Hepatocyte (in vitro differentiated cells): ENCODE measurements at regions not wholly inside any gene's neighbourhood (a gene's known extent, or its start where the extent isn't known, plus 50 kb on each side); places are given as distances from the start of the nearest gene placed in this dataset.

Source experiments
- DNase-seq: peaks from one replicate; pipeline ENCODE4 v3.0.0-alpha.2; 2016; ENCODE audit warnings: low spot score
- H2AFZ ChIP-seq: fragments of 200-600 bp; sonication (generic); 2 replicates; pipeline ENCODE4 v1.6.0; 2016; ENCODE audit warnings: antibody characterized with exemption, mild to moderate bottlenecking
- H3K27ac ChIP-seq: fragments of 200-600 bp; sonication (generic); 2 replicates; pipeline ENCODE4 v1.5.1; 2016; ENCODE audit warnings: mild to moderate bottlenecking
- H3K27me3 ChIP-seq: fragments of 200-600 bp; sonication (generic); 2 replicates; pipeline ENCODE4 v1.6.1; 2016
- H3K36me3 ChIP-seq: fragments of 200-600 bp; sonication (generic); replicated peaks from 2 replicates; pipeline ENCODE4 v1.5.1; 2016; ENCODE audit warnings: low read depth; ENCODE audit not compliant: insufficient read depth
- H3K4me1 ChIP-seq: fragments of 200-600 bp; sonication (generic); 2 replicates; pipeline ENCODE4 v1.5.1; 2016; ENCODE audit warnings: mild to moderate bottlenecking, moderate library complexity; ENCODE audit not compliant: insufficient read depth
- H3K4me2 ChIP-seq: fragments of 200-600 bp; sonication (generic); 2 replicates; pipeline ENCODE4 v1.6.0; 2016
- H3K4me3 ChIP-seq: fragments of 200-600 bp; sonication (generic); 2 replicates; pipeline ENCODE4 v1.5.1; 2016; ENCODE audit warnings: mild to moderate bottlenecking
- H3K79me2 ChIP-seq: fragments of 200-600 bp; sonication (generic); 2 replicates; pipeline ENCODE4 v1.6.0; 2017; ENCODE audit warnings: mild to moderate bottlenecking
- H3K9me2 ChIP-seq: fragments of 200-600 bp; sonication (generic); replicated peaks from 2 replicates; pipeline ENCODE4 v1.6.0; 2017; ENCODE audit warnings: mild to moderate bottlenecking; ENCODE audit not compliant: insufficient read depth
- H3K9me3 ChIP-seq: fragments of 200-600 bp; sonication (generic); 2 replicates; pipeline ENCODE4 v1.5.1; 2016; ENCODE audit warnings: low read depth, mild to moderate bottlenecking
- H4K20me1 ChIP-seq: fragments of 200-600 bp; sonication (generic); 2 replicates; pipeline ENCODE4 v1.6.0; 2016; ENCODE audit warnings: mild to moderate bottlenecking; ENCODE audit not compliant: insufficient read depth, poor library complexity, severe bottlenecking
- CTCF ChIP-seq: fragments of 200-600 bp; sonication (generic); IDR thresholded peaks from 2 replicates; pipeline ENCODE4 v1.5.1; 2016; ENCODE audit warnings: antibody characterized with exemption, mild to moderate bottlenecking; ENCODE audit not compliant: poor library complexity
- EZH2 ChIP-seq: fragments of 200-600 bp; sonication (generic); IDR thresholded peaks from 2 replicates; pipeline ENCODE4 v1.6.1; 2016; ENCODE audit warnings: antibody characterized with exemption, mild to moderate bottlenecking, borderline replicate concordance
- EZH2phosphoT487 ChIP-seq: fragments of 200-600 bp; sonication (generic); IDR thresholded peaks from one replicate; pipeline ENCODE4 v1.6.1; 2018; ENCODE audit warnings: antibody characterized with exemption, mild to moderate bottlenecking, low read depth, moderate library complexity; ENCODE audit not compliant: unreplicated experiment, severe bottlenecking
- WGBS: methylation state at CpG from one replicate; pipeline ENCODE4 v1.1.6; 2016; ENCODE audit warnings: low lambda C conversion rate; ENCODE audit errors: missing lambda C conversion rate; 5-methylcytosine and 5-hydroxymethylcytosine counted together

GRCh38 chr1:11594222-11594621 lies 60.0 kb downstream of the FBXO2 start:
- no peaks in the 10 kb centered on the region for H3K9me2 ChIP-seq
- no peaks in the 10 kb centered on the region for H3K27me3 ChIP-seq
- TF ChIP-seq CTCF = peak; percentile 45
- no peak for TF ChIP-seq EZH2
- no peak for TF ChIP-seq EZH2phosphoT487
- DNase-seq = peak; percentile 44
- H3K79me2 ChIP-seq = no peaks in the 10 kb centered on the region
- no peaks in the 10 kb centered on the region for H3K9me3 ChIP-seq
- H3K4me1 ChIP-seq = no peaks in the 10 kb centered on the region
- H3K27ac ChIP-seq = no peak overlapping the region
- no peak overlapping the region for H3K4me3 ChIP-seq
- H3K36me3 ChIP-seq = no peaks in the 10 kb centered on the region
- H4K20me1 ChIP-seq = no peaks in the 10 kb centered on the region
- no peak overlapping the region for H2AFZ ChIP-seq
- no peak overlapping the region for H3K4me2 ChIP-seq
- 13% methylated on average over 12 of the region's 12 CpGs for WGBS

- no peak overlapping the region for H3K4me3 ChIP-seq
- WGBS = 65% methylated on average over 6 of the region's 6 CpGs
These were observed 61.5 kb downstream of the FBXO2 start for GRCh38 chr1:11592752-11593151.

GRCh38 chr1:11590395-11590794 lies 63.8 kb downstream of the FBXO2 start:
- no peak for TF ChIP-seq EZH2phosphoT487
- no peak for TF ChIP-seq CTCF
- TF ChIP-seq EZH2 = no peak
- DNase-seq = no peak
- no peak overlapping the region for H3K4me2 ChIP-seq

More at GRCh38 chr1:11592752-11593151, 61.5 kb downstream of the FBXO2 start:
- H4K20me1 ChIP-seq = no peaks in the 10 kb centered on the region
- H3K79me2 ChIP-seq = no peaks in the 10 kb centered on the region
- H3K27ac ChIP-seq = no peak overlapping the region
- H3K9me3 ChIP-seq = no peaks in the 10 kb centered on the region
- no peaks in the 10 kb centered on the region for H3K9me2 ChIP-seq
- DNase-seq = no peak
- no peaks in the 10 kb centered on the region for H3K4me1 ChIP-seq
- H3K27me3 ChIP-seq = no peaks in the 10 kb centered on the region
- H2AFZ ChIP-seq = no peak overlapping the region
- no peak for TF ChIP-seq EZH2
- no peak for TF ChIP-seq CTCF
- no peak for TF ChIP-seq EZH2phosphoT487
- H3K36me3 ChIP-seq = no peaks in the 10 kb centered on the region
- no peak overlapping the region for H3K4me2 ChIP-seq

More at GRCh38 chr1:11590395-11590794, 63.8 kb downstream of the FBXO2 start:
- no peaks in the 10 kb centered on the region for H3K27me3 ChIP-seq
- no peak overlapping the region for H2AFZ ChIP-seq
- H3K9me2 ChIP-seq = no peaks in the 10 kb centered on the region
- H3K27ac ChIP-seq = no peak overlapping the region
- no peaks in the 10 kb centered on the region for H3K36me3 ChIP-seq
- H3K79me2 ChIP-seq = no peaks in the 10 kb centered on the region
- no peaks in the 10 kb centered on the region for H4K20me1 ChIP-seq
- no peaks in the 10 kb centered on the region for H3K9me3 ChIP-seq
- no peaks in the 10 kb centered on the region for H3K4me1 ChIP-seq
- 71% methylated on average over 3 of the region's 3 CpGs for WGBS
- H3K4me3 ChIP-seq = no peak overlapping the region
